A549 (cell line): ENCODE measurements at regions not wholly inside any gene's neighbourhood (a gene's known extent, or its start where the extent isn't known, plus 50 kb on each side); places are given as distances from the start of the nearest gene placed in this dataset.

ENCODE experiments used
- ATAC-seq, 2 experiments: fragments of 200-7000 bp in 1 of 2; fragments of >200 bp in 1 of 2; cut with Nextera tagmentation in 1 of 2; cut with Tn5 transposase in 1 of 2; 3 replicates each; pipeline versions ENCODE4 v1.8.0 to v1.9.1; 2018 to 2020; ENCODE audit warnings: mild to moderate bottlenecking in 1 of 2, moderate library complexity in 1 of 2
- CTCF ChIA-PET: fragments of 300-600 bp; sonication (Branson Sonifier 250); formaldehyde crosslinking; extraction: SDS; loops from one replicate; lab custom pipeline; 2021; ENCODE audit warnings: antibody characterized with exemption, inconsistent platforms; lab: Yijun Ruan, JAX
- POLR2A ChIA-PET: fragments of 350-600 bp; formaldehyde crosslinking; extraction: SDS; loops from one replicate; lab custom pipeline; 2021; ENCODE audit warnings: antibody characterized with exemption, inconsistent platforms; lab: Yijun Ruan, JAX
- DNase-seq, 2 experiments: peaks; one replicate each; pipeline versions ENCODE4 v3.0.0 to v3.0.0-alpha.2; 2011 to 2016; ENCODE audit warnings: low read depth in 1 of 2, low spot score in 1 of 2
- FAIRE-seq: peaks from 2 replicates; lab custom pipeline; 2011; peaks lifted over from hg19 to GRCh38; lab: Jason Lieb, UNC
- H3K27ac ChIP-seq, 2 experiments: fragments of >200 bp; sonication (Bioruptor Twin); formaldehyde crosslinking; 3 replicates each; pipeline ENCODE4 v1.5.1; 2016 to 2017
- H3K4me1 ChIP-seq: fragments of >200 bp; sonication (Bioruptor Twin); formaldehyde crosslinking; 3 replicates; pipeline ENCODE4 v1.6.1; 2016
- H3K4me2 ChIP-seq: fragments of >200 bp; sonication (Bioruptor Twin); formaldehyde crosslinking; 3 replicates; pipeline ENCODE4 v1.6.1; 2016
- H3K4me3 ChIP-seq: fragments of >200 bp; sonication (Bioruptor Twin); formaldehyde crosslinking; 3 replicates; pipeline ENCODE4 v1.5.1; 2016
- H3K9me3 ChIP-seq: fragments of >200 bp; sonication (Bioruptor Twin); formaldehyde crosslinking; 3 replicates; pipeline ENCODE4 v1.6.1; 2016
- BCL3 ChIP-seq: fragments of >200 bp; sonication (Bioruptor Twin); formaldehyde crosslinking; IDR thresholded peaks from 3 replicates; pipeline ENCODE4 v1.6.1; 2016
- BHLHE40 ChIP-seq: IDR thresholded peaks from 2 replicates; pipeline ENCODE4 v1.6.1; 2012; ENCODE audit warnings: low read depth, low read length, inconsistent platforms
- CHD2 ChIP-seq: fragments of 150-350 bp; IDR thresholded peaks from 2 replicates; pipeline ENCODE4 v1.6.1; 2014; ENCODE audit warnings: low read length; ENCODE audit not compliant: partially characterized antibody
- CHD4 ChIP-seq: fragments of 200-600 bp; sonication (generic); IDR thresholded peaks from 2 replicates; pipeline ENCODE4 v1.6.1; 2016; ENCODE audit warnings: antibody characterized with exemption, mild to moderate bottlenecking, borderline replicate concordance
- EHF ChIP-seq: fragments of 250-450 bp; sonication (Bioruptor Pico); IDR thresholded peaks from 2 replicates; pipeline ENCODE4 v1.5.0; 2020; ENCODE audit warnings: mild to moderate bottlenecking
- FOSL2 ChIP-seq, 2 experiments: fragments of 450-650 bp in 1 of 2; fragments of >200 bp in 1 of 2; sonication (Bioruptor Twin) in 1 of 2; formaldehyde crosslinking; IDR thresholded peaks; 2 replicates each; pipeline versions ENCODE4 v1.5.0 to v1.6.1; 2016 to 2020; ENCODE audit warnings: mild to moderate bottlenecking in 1 of 2, moderate library complexity in 1 of 2
- FOXS1 ChIP-seq: fragments of 250-450 bp; sonication (Bioruptor Pico); IDR thresholded peaks from 2 replicates; pipeline ENCODE4 v1.5.0; 2020; ENCODE audit warnings: mild to moderate bottlenecking, moderate library complexity
- HEYL ChIP-seq: fragments of 250-450 bp; sonication (Bioruptor Pico); IDR thresholded peaks from 2 replicates; pipeline ENCODE4 v1.8.0; 2021; ENCODE audit warnings: mild to moderate bottlenecking, moderate library complexity
- KDM1A ChIP-seq: fragments of 200-600 bp; sonication (generic); IDR thresholded peaks from 2 replicates; pipeline ENCODE4 v1.6.1; 2016; ENCODE audit warnings: low read depth, mild to moderate bottlenecking
- MAFK ChIP-seq: fragments of 450-650 bp; IDR thresholded peaks from 2 replicates; pipeline ENCODE4 v1.6.1; 2014; ENCODE audit not compliant: partially characterized antibody
- NPAS2 ChIP-seq: fragments of 250-450 bp; sonication (Bioruptor Pico); IDR thresholded peaks from 2 replicates; pipeline ENCODE4 v1.8.0; 2022; ENCODE audit warnings: mild to moderate bottlenecking, moderate library complexity, borderline replicate concordance
- PHF8 ChIP-seq: fragments of 200-600 bp; sonication (generic); IDR thresholded peaks from 2 replicates; pipeline ENCODE4 v1.6.1; 2016; ENCODE audit warnings: low read depth, mild to moderate bottlenecking, antibody characterized with exemption, moderate library complexity, borderline replicate concordance
- REST ChIP-seq: fragments of 200-600 bp; sonication (generic); IDR thresholded peaks from 2 replicates; pipeline ENCODE4 v1.6.1; 2016; ENCODE audit warnings: antibody characterized with exemption, mild to moderate bottlenecking, moderate library complexity
- RFX5 ChIP-seq: fragments of 450-650 bp; IDR thresholded peaks from 2 replicates; pipeline ENCODE4 v1.7.1; 2014; ENCODE audit warnings: antibody characterized with exemption, mild to moderate bottlenecking, moderate library complexity
- RNF2 ChIP-seq: fragments of 200-600 bp; sonication (generic); IDR thresholded peaks from 2 replicates; pipeline ENCODE4 v1.6.1; 2016; ENCODE audit warnings: low read depth, mild to moderate bottlenecking, antibody characterized with exemption, moderate library complexity, borderline replicate concordance
- SMC3 ChIP-seq: fragments of >200 bp; sonication (Bioruptor Twin); formaldehyde crosslinking; IDR thresholded peaks from 3 replicates; pipeline ENCODE4 v1.6.1; 2018; ENCODE audit warnings: inconsistent platforms
- USF2 ChIP-seq: fragments of 450-650 bp; IDR thresholded peaks from 2 replicates; pipeline ENCODE4 v1.6.1; 2014; ENCODE audit warnings: antibody characterized with exemption
- ZC3H11A ChIP-seq: fragments of 450-650 bp; IDR thresholded peaks from 2 replicates; pipeline ENCODE4 v1.6.1; 2014; ENCODE audit warnings: antibody characterized with exemption, mild to moderate bottlenecking
- WGBS: methylation state at CpG from one replicate; pipeline ENCODE4 v1.1.6; 2017; ENCODE audit errors: missing lambda C conversion rate; 5-methylcytosine and 5-hydroxymethylcytosine counted together
- TF ChIP-seq, protein P1 (sequence below): fragments of 250-450 bp; sonication (Bioruptor Pico); IDR thresholded peaks from 2 replicates; pipeline ENCODE4 v1.5.0; 2020; ENCODE audit warnings: low read depth, mild to moderate bottlenecking, moderate library complexity

DNA sequence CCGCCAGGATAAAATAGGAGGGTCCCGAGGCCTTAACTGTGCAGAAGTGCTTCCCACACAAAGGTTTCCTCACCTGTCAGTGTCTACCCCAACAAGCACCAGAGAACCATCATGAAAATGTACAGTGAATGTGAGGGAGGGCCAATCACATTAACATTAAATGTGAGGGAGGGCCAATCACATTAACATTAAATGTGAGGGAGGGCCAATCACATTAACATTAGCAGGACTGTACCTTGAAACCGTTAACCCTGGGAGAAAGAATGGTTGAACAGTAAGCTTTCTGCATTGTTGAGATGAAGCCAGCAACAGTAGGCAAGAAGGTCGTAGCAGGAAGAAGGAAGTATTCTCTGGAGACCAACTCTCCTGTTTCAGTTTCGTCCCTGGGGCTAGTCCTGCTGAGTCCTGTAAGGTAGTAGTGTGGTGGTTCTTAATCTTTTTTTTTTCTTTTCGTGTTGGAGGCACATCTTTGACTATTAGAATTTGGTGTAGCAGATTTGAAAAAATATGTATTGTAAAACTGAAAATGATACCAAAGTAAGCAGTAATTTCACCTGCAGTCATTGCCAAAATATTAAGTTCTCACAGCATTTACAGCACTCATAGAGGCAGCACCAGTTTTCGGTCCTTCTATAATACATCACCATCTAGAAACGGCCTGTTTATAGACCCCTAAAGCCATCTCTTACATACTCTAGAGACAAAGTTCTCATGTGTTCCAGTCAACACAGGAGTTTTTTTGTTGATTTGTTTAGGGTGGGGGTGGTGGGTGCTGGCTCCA, 98.6 kb upstream of the PPP2R5A start:
- no peak overlapping the region for H3K4me2 ChIP-seq
- ATAC-seq (peak in 1 of 2 experiments; percentile 32; a peak in 1 of 6 replicates), FAIRE-seq (no peak), DNase-seq (no peak)
- H3K4me3 ChIP-seq = no peak overlapping the region
- WGBS = 55% methylated on average over 8 of the region's 8 CpGs
- POLR2A ChIA-PET = no interaction called here
- H3K9me3 ChIP-seq = no peaks in the 10 kb centered on the region
- CTCF ChIA-PET = no interaction called here
- no peak overlapping the region for H3K27ac ChIP-seq
- TF ChIP-seq CHD2 (no peak), MAFK (no peak), RFX5 (no peak), ZC3H11A (no peak), REST (no peak), EHF (CRISPR knock-in tag) (no peak)
- no peaks in the 10 kb centered on the region for H3K4me1 ChIP-seq

- Histone ChIP-seq H3K27ac (no peak overlapping the region), H3K9me3 (no peaks in the 10 kb centered on the region), H3K4me2 (no peak overlapping the region), H3K4me3 (no peak overlapping the region), H3K4me1 (no peaks in the 10 kb centered on the region)
- WGBS = 85% methylated on average over 6 of the region's 6 CpGs
- TF ChIP-seq NPAS2 (CRISPR knock-in tag) (no peak), PHF8 (no peak), BCL3 (no peak), KDM1A (no peak), RNF2 (no peak), BHLHE40 (no peak), SMC3 (no peak), FOXS1 (no peak), FOSL2 (IDR thresholded peaks at IDR 0.05) (no peak), FOSL2 (CRISPR knock-in tag; IDR thresholded peaks at IDR 0.05) (no peak)
- ChIA-PET CTCF (interaction anchor here (0.6 kb wide), 1 partner anchor 49 kb away, joined by 3 read pairs; no protein-coding TSS in a partner anchor), POLR2A (no interaction called here)
- FAIRE-seq (no peak), DNase-seq (no peak), ATAC-seq (no peak)
These were observed 96.4 kb upstream of the PPP2R5A start for GRCh38 chr1:212188599-212189351.

- Histone ChIP-seq H3K4me2 (no peak overlapping the region), H3K9me3 (no peaks in the 10 kb centered on the region), H3K4me3 (no peak overlapping the region), H3K4me1 (no peaks in the 10 kb centered on the region), H3K27ac (no peak overlapping the region)
- CTCF ChIA-PET = no interaction called here
- 47% methylated on average over 3 of the region's 3 CpGs for WGBS
- ATAC-seq (no peak), FAIRE-seq (no peak), DNase-seq (no peak)
- POLR2A ChIA-PET = no interaction called here
- TF ChIP-seq RNF2 = no peak
- TF ChIP-seq, protein P1, sequence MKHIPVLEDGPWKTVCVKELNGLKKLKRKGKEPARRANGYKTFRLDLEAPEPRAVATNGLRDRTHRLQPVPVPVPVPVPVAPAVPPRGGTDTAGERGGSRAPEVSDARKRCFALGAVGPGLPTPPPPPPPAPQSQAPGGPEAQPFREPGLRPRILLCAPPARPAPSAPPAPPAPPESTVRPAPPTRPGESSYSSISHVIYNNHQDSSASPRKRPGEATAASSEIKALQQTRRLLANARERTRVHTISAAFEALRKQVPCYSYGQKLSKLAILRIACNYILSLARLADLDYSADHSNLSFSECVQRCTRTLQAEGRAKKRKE = no peak
- no peak for TF ChIP-seq CHD4
- TF ChIP-seq HEYL = no peak
- no peak for TF ChIP-seq USF2
These were observed 95.9 kb upstream of the PPP2R5A start for GRCh38 chr1:212189352-212189738.
